ENCODE measurements at regions not wholly inside any gene's neighbourhood (a gene's known extent, or its start where the extent isn't known, plus 50 kb on each side); places are given as distances from the start of the nearest gene placed in this dataset.

DNA sequence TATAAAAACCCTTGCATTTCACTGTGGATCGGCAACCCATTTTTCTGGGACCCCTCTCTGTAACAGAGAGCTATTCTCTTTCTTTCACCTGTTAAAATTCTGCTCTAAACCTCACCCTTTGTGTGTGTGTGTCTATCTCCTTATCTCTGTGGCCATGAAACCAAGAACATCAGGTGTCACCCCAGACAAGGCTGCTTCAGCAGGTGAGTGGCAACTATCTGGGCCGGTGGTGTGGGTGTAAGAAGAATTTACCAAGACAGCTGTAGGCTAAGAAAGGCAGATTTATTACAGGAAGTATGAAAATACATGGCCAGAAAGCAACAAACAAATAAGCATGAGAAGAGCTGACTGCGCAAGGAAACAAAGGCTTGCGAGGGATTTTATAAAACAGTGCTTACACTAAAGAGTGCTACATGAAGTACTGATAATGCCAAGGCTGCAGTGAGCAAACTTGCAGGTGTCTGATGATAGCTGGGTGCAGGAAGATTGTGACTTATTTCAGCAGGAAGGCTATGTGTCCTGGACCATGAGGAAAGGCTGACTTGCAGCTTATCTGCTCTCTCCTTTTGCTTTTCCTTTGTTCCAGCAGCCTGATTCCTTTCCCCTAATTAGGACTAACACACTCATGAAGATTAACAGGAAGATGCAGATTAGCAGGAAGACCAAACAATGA, 421.1 kb downstream of the PTH2R start:
- POLR2A ChIA-PET, result no interaction called here
- intact Hi-C loops (cut with micrococcal nuclease; ENCODE audit: unreplicated experiment) (no loop called here), in situ Hi-C loops (cut with HindIII; ENCODE audit: low pct_unique_long_range_greater_than_20kb, low sequenced_read_pairs) (no loop called here)
- no peak overlapping the region for H3K4me3 ChIP-seq (ENCODE audit: low read depth in 2 of 2, low read length in 2 of 2)
- TF ChIP-seq POLR2AphosphoS5 (IDR thresholded peaks at IDR 0.05; ENCODE audit: low read depth, low read length) (no peak), TCF7L2 (IDR thresholded peaks at IDR 0.05; ENCODE audit: low read depth, low read length) (no peak), SIN3A (IDR thresholded peaks at IDR 0.05; ENCODE audit: borderline replicate concordance, insufficient read depth, low read depth, low read length) (no peak)
- TF ChIP-seq, protein P1, sequence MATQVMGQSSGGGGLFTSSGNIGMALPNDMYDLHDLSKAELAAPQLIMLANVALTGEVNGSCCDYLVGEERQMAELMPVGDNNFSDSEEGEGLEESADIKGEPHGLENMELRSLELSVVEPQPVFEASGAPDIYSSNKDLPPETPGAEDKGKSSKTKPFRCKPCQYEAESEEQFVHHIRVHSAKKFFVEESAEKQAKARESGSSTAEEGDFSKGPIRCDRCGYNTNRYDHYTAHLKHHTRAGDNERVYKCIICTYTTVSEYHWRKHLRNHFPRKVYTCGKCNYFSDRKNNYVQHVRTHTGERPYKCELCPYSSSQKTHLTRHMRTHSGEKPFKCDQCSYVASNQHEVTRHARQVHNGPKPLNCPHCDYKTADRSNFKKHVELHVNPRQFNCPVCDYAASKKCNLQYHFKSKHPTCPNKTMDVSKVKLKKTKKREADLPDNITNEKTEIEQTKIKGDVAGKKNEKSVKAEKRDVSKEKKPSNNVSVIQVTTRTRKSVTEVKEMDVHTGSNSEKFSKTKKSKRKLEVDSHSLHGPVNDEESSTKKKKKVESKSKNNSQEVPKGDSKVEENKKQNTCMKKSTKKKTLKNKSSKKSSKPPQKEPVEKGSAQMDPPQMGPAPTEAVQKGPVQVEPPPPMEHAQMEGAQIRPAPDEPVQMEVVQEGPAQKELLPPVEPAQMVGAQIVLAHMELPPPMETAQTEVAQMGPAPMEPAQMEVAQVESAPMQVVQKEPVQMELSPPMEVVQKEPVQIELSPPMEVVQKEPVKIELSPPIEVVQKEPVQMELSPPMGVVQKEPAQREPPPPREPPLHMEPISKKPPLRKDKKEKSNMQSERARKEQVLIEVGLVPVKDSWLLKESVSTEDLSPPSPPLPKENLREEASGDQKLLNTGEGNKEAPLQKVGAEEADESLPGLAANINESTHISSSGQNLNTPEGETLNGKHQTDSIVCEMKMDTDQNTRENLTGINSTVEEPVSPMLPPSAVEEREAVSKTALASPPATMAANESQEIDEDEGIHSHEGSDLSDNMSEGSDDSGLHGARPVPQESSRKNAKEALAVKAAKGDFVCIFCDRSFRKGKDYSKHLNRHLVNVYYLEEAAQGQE (IDR thresholded peaks at IDR 0.05; ENCODE audit: insufficient read depth in 1 of 2, low read depth in 2 of 2, low read length in 1 of 2), result no peak
- TF ChIP-seq, protein P2, sequence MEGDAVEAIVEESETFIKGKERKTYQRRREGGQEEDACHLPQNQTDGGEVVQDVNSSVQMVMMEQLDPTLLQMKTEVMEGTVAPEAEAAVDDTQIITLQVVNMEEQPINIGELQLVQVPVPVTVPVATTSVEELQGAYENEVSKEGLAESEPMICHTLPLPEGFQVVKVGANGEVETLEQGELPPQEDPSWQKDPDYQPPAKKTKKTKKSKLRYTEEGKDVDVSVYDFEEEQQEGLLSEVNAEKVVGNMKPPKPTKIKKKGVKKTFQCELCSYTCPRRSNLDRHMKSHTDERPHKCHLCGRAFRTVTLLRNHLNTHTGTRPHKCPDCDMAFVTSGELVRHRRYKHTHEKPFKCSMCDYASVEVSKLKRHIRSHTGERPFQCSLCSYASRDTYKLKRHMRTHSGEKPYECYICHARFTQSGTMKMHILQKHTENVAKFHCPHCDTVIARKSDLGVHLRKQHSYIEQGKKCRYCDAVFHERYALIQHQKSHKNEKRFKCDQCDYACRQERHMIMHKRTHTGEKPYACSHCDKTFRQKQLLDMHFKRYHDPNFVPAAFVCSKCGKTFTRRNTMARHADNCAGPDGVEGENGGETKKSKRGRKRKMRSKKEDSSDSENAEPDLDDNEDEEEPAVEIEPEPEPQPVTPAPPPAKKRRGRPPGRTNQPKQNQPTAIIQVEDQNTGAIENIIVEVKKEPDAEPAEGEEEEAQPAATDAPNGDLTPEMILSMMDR (IDR thresholded peaks at IDR 0.05), result no peak
- no peak overlapping the region for H3K27ac ChIP-seq (ENCODE audit: low read length)
- BruUV-seq (replicated peaks), result no TSS peak
- CTCF ChIA-PET, result no interaction called here
- H3K27me3 ChIP-seq (ENCODE audit: control insufficient read depth, insufficient read depth, low read length), result no peaks in the 10 kb centered on the region
- ATAC-seq (no peak), DNase-seq (ENCODE audit: low read depth, low spot score) (no peak)
- H3K36me3 ChIP-seq (ENCODE audit: control insufficient read depth, insufficient read depth, low read length), result no peaks in the 10 kb centered on the region
- H3K4me1 ChIP-seq (ENCODE audit: control insufficient read depth, insufficient read depth, low read length), result no peaks in the 10 kb centered on the region
- H3K9me3 ChIP-seq (ENCODE audit: control insufficient read depth, insufficient read depth, low read depth, low read length), result no peaks in the 10 kb centered on the region

DNA sequence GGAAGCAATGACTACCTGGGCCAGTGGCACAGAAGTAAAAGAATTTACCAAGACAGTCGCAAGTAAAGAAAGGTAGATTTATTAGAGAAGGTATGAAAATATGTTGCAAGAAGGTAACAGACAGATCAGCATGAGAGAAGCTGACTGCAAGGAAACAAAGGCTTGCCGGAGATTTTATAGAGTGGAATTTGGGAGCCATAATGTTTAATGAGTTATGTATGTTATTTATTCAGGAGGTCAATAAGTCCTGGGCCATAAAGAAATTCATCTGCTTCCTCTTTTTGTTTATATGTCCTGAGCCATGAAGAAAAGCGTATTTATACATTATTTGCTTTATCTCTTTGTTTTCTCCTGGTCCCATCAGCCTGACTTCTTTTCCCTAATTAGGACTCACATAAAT, 423.6 kb downstream of the PTH2R start:
- Histone ChIP-seq H3K4me3 (ENCODE audit: low read depth in 2 of 2, low read length in 2 of 2) (no peak overlapping the region), H3K27ac (ENCODE audit: low read length) (no peak overlapping the region), H3K27me3 (ENCODE audit: control insufficient read depth, insufficient read depth, low read length) (no peaks in the 10 kb centered on the region), H3K36me3 (ENCODE audit: control insufficient read depth, insufficient read depth, low read length) (no peaks in the 10 kb centered on the region), H3K4me1 (ENCODE audit: control insufficient read depth, insufficient read depth, low read length) (no peaks in the 10 kb centered on the region), H3K9me3 (ENCODE audit: control insufficient read depth, insufficient read depth, low read depth, low read length) (no peaks in the 10 kb centered on the region)
- BruUV-seq (replicated peaks), result no TSS peak
- intact Hi-C loops (cut with micrococcal nuclease; ENCODE audit: unreplicated experiment) (no loop called here), in situ Hi-C loops (cut with HindIII; ENCODE audit: low pct_unique_long_range_greater_than_20kb, low sequenced_read_pairs) (no loop called here)
- DNase-seq (ENCODE audit: low read depth, low spot score) (no peak), ATAC-seq (no peak)
- CTCF ChIA-PET, result no interaction called here
- POLR2A ChIA-PET, result no interaction called here
- TF ChIP-seq SIN3A (IDR thresholded peaks at IDR 0.05; ENCODE audit: borderline replicate concordance, insufficient read depth, low read depth, low read length) (no peak), POLR2AphosphoS5 (IDR thresholded peaks at IDR 0.05; ENCODE audit: low read depth, low read length) (no peak)

DNA sequence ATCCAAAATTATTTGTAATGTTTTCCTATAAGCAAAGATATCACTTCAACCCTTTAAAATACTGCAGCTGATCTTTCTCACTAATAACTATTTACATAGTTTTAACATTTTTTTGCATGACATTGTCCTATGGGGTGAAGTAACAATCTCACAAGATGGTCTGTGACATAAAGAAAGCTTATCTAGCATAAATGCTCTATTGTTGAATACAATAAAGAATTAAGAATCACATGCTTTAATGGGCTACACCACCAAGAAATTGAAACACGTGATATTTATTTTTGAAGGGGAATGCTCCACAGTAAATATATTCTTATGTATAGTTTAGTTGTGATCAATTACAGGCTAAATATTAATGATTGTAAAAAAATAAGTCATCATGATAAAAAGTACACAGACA, 441.1 kb downstream of the PTH2R start:
- no peak overlapping the region for H3K4me3 ChIP-seq (ENCODE audit: low read depth in 2 of 2, low read length in 2 of 2)
- no peaks in the 10 kb centered on the region for H3K36me3 ChIP-seq (ENCODE audit: control insufficient read depth, insufficient read depth, low read length)
- ChIA-PET POLR2A (no interaction called here), CTCF (no interaction called here)
- in situ Hi-C loops (cut with HindIII; ENCODE audit: low pct_unique_long_range_greater_than_20kb, low sequenced_read_pairs) (no loop called here), intact Hi-C loops (cut with micrococcal nuclease; ENCODE audit: unreplicated experiment) (no loop called here)
- DNase-seq (ENCODE audit: low read depth, low spot score) (no peak), ATAC-seq (no peak)
- H3K27me3 ChIP-seq (ENCODE audit: control insufficient read depth, insufficient read depth, low read length), result no peaks in the 10 kb centered on the region
- no peak overlapping the region for H3K27ac ChIP-seq (ENCODE audit: low read length)
- TF ChIP-seq SIN3A (IDR thresholded peaks at IDR 0.05; ENCODE audit: borderline replicate concordance, insufficient read depth, low read depth, low read length) (no peak), TCF7L2 (IDR thresholded peaks at IDR 0.05; ENCODE audit: low read depth, low read length) (no peak), POLR2AphosphoS5 (IDR thresholded peaks at IDR 0.05; ENCODE audit: low read depth, low read length) (no peak)
- TF ChIP-seq, protein P2 (IDR thresholded peaks at IDR 0.05), result no peak
- TF ChIP-seq, protein P1 (IDR thresholded peaks at IDR 0.05; ENCODE audit: insufficient read depth in 1 of 2, low read depth in 2 of 2, low read length in 1 of 2), result no peak
- no peaks in the 10 kb centered on the region for H3K4me1 ChIP-seq (ENCODE audit: control insufficient read depth, insufficient read depth, low read length)
- no TSS peak for BruUV-seq (replicated peaks)
- H3K9me3 ChIP-seq (ENCODE audit: control insufficient read depth, insufficient read depth, low read depth, low read length), result no peaks in the 10 kb centered on the region
